22Rv1 (cell line): ENCODE measurements at regions not wholly inside any gene's neighbourhood (a gene's known extent, or its start where the extent isn't known, plus 50 kb on each side); places are given as distances from the start of the nearest gene placed in this dataset.

ENCODE experiments used
- CTCF ChIP-seq: fragments of 450-650 bp; IDR thresholded peaks from 2 replicates; pipeline ENCODE4 v1.5.1; 2017; ENCODE audit warnings: mild to moderate bottlenecking
- ZFX ChIP-seq: fragments of 450-650 bp; IDR thresholded peaks from 2 replicates; pipeline ENCODE4 v1.6.1; 2017; ENCODE audit warnings: antibody characterized with exemption, borderline replicate concordance

GRCh38 chr4:26122690-26123089, 198.1 kb upstream of the RBPJ start:
- no peak for TF ChIP-seq CTCF
- no peak for TF ChIP-seq ZFX
